Neural cell (in vitro differentiated cells): ENCODE measurements at regions not wholly inside any gene's neighbourhood (a gene's known extent, or its start where the extent isn't known, plus 50 kb on each side); places are given as distances from the start of the nearest gene placed in this dataset.

Experiments used
- H2AFZ ChIP-seq: fragments of 200-600, 300-800 bp; sonication (generic), shearing (Covaris generic); 2 replicates; pipeline ENCODE4 v1.6.0; 2014; ENCODE audit warnings: low read depth, mild to moderate bottlenecking, antibody characterized with exemption, low read length, moderate library complexity
- H3F3A ChIP-seq: fragments of 200-600 bp; shearing (Covaris generic); 2 replicates; pipeline ENCODE4 v1.6.1; 2016; ENCODE audit warnings: mild to moderate bottlenecking, moderate library complexity, mixed read lengths, antibody characterized with exemption, low read length; ENCODE audit not compliant: insufficient read depth, poor library complexity, severe bottlenecking
- H3K27ac ChIP-seq: fragments of 200-600, 300-800 bp; sonication (generic), shearing (Covaris generic); 2 replicates; pipeline ENCODE4 v1.5.1; 2014; ENCODE audit warnings: mild to moderate bottlenecking, low read length, moderate library complexity
- H3K27me3 ChIP-seq: fragments of 300-800, 200-600 bp; sonication (generic), shearing (Covaris generic); 2 replicates; pipeline ENCODE4 v1.6.0; 2014; ENCODE audit warnings: mild to moderate bottlenecking, low read depth, low read length, moderate library complexity; ENCODE audit not compliant: insufficient read depth
- H3K36me3 ChIP-seq: fragments of 300-800, 200-600 bp; sonication (generic), shearing (Covaris generic); 2 replicates; pipeline ENCODE4 v1.5.1; 2014; ENCODE audit warnings: mild to moderate bottlenecking, antibody characterized with exemption, low read length, moderate library complexity; ENCODE audit not compliant: insufficient read depth
- H3K4me2 ChIP-seq: fragments of 300-800, 200-600 bp; sonication (generic), shearing (Covaris generic); 2 replicates; pipeline ENCODE4 v1.6.0; 2014; ENCODE audit warnings: mild to moderate bottlenecking, low read length
- H3K4me3 ChIP-seq: fragments of 300-800, 200-600 bp; sonication (generic), shearing (Covaris generic); 2 replicates; pipeline ENCODE4 v1.5.1; 2014; ENCODE audit warnings: mild to moderate bottlenecking, low read length, moderate library complexity
- H3K79me2 ChIP-seq: fragments of 200-600 bp; shearing (Covaris generic); replicated peaks from 2 replicates; pipeline ENCODE4 v1.6.0; 2014; ENCODE audit warnings: mild to moderate bottlenecking, low read length, moderate library complexity; ENCODE audit not compliant: insufficient read depth
- H3K9ac ChIP-seq: fragments of 300-800, 200-600 bp; sonication (generic), shearing (Covaris generic); 2 replicates; pipeline ENCODE4 v1.6.1; 2016; ENCODE audit warnings: mild to moderate bottlenecking, low read length, mixed read lengths
- H3K9me2 ChIP-seq: fragments of 200-600 bp; shearing (Covaris generic); 2 replicates; pipeline ENCODE4 v1.6.1; 2016; ENCODE audit warnings: mild to moderate bottlenecking, low read length, mixed read lengths; ENCODE audit not compliant: insufficient read depth
- H3K9me3 ChIP-seq: fragments of 200-600, 300-800 bp; sonication (generic), shearing (Covaris generic); 2 replicates; pipeline ENCODE4 v1.6.1; 2016; ENCODE audit warnings: mild to moderate bottlenecking, mixed run types, low read length, moderate library complexity, mixed read lengths
- H4K20me1 ChIP-seq: fragments of 200-600 bp; shearing (Covaris generic); 2 replicates; pipeline ENCODE4 v1.6.1; 2016; ENCODE audit warnings: mild to moderate bottlenecking, mixed run types; ENCODE audit not compliant: insufficient read depth
- CTCF ChIP-seq: fragments of 450-650 bp; IDR thresholded peaks from 2 replicates; pipeline ENCODE4 v1.5.1; 2014; ENCODE audit warnings: antibody characterized with exemption, mild to moderate bottlenecking, moderate library complexity; ENCODE audit not compliant: poor library complexity, severe bottlenecking
- EP300 ChIP-seq: fragments of 450-650 bp; conservative IDR thresholded peaks from 2 replicates; pipeline ENCODE4 v1.6.1; 2014; ENCODE audit warnings: antibody characterized with exemption, mild to moderate bottlenecking, moderate library complexity; ENCODE audit not compliant: poor library complexity, severe bottlenecking
- EZH2 ChIP-seq: fragments of 200-600, 300-800 bp; shearing (Covaris generic), sonication (generic); IDR thresholded peaks from 2 replicates; pipeline ENCODE4 v1.6.1; 2014; ENCODE audit warnings: antibody characterized with exemption, low read length, borderline replicate concordance, mild to moderate bottlenecking; ENCODE audit not compliant: insufficient read depth, poor library complexity, severe bottlenecking
- MXI1 ChIP-seq: fragments of 450-650 bp; conservative IDR thresholded peaks from 2 replicates; pipeline ENCODE4 v1.6.1; 2014; ENCODE audit warnings: antibody characterized with exemption, mild to moderate bottlenecking; ENCODE audit not compliant: poor library complexity, severe bottlenecking
- POLR2AphosphoS5 ChIP-seq: IDR thresholded peaks from 2 replicates; pipeline ENCODE4 v1.6.1; 2012
- RAD21 ChIP-seq: fragments of 450-650 bp; conservative IDR thresholded peaks from 2 replicates; pipeline ENCODE4 v1.6.1; 2014; ENCODE audit warnings: antibody characterized with exemption, mild to moderate bottlenecking, moderate library complexity
- REST ChIP-seq: IDR thresholded peaks from 2 replicates; pipeline ENCODE4 v1.6.1; 2012; ENCODE audit warnings: borderline replicate concordance
- SMC3 ChIP-seq: fragments of 450-650 bp; conservative IDR thresholded peaks from 2 replicates; pipeline ENCODE4 v1.6.1; 2014; ENCODE audit warnings: antibody characterized with exemption, mild to moderate bottlenecking, moderate library complexity; ENCODE audit not compliant: poor library complexity
- TAF1 ChIP-seq: IDR thresholded peaks from 2 replicates; pipeline ENCODE4 v1.6.1; 2012; ENCODE audit warnings: low read depth

- Histone ChIP-seq H4K20me1 (no peaks in the 10 kb centered on the region), H3F3A (no peaks in the 10 kb centered on the region), H3K27me3 (no peaks in the 10 kb centered on the region), H3K36me3 (no peaks in the 10 kb centered on the region), H3K4me2 (no peak overlapping the region), H3K9ac (no peak overlapping the region), H3K27ac (no peak overlapping the region), H2AFZ (no peak overlapping the region), H3K9me2 (no peaks in the 10 kb centered on the region), H3K9me3 (no peaks in the 10 kb centered on the region), H3K4me3 (no peak overlapping the region), H3K79me2 (no peaks in the 10 kb centered on the region)
- TF ChIP-seq RAD21 (no peak), CTCF (no peak), EZH2 (no peak), POLR2AphosphoS5 (no peak), TAF1 (no peak), MXI1 (no peak), EP300 (no peak), REST (no peak), SMC3 (no peak)
Observed at GRCh38 chr7:124645704-124646103, 119.9 kb downstream of the GPR37 start.

- Histone ChIP-seq H3K36me3 (no peaks in the 10 kb centered on the region), H4K20me1 (no peaks in the 10 kb centered on the region), H3K4me2 (no peak overlapping the region), H3K4me3 (no peak overlapping the region), H3K27me3 (no peaks in the 10 kb centered on the region), H2AFZ (no peak overlapping the region), H3F3A (no peaks in the 10 kb centered on the region), H3K27ac (no peak overlapping the region), H3K9ac (no peak overlapping the region), H3K9me3 (no peaks in the 10 kb centered on the region), H3K79me2 (no peaks in the 10 kb centered on the region), H3K9me2 (no peaks in the 10 kb centered on the region)
- TF ChIP-seq EP300: no peak
- TF ChIP-seq EZH2: no peak
- TF ChIP-seq RAD21: no peak
- no peak for TF ChIP-seq TAF1
- TF ChIP-seq CTCF: no peak
- TF ChIP-seq MXI1: no peak
- TF ChIP-seq REST: no peak
- TF ChIP-seq SMC3: no peak
- no peak for TF ChIP-seq POLR2AphosphoS5
Observed at GRCh38 chr7:124643311-124643811, 122.2 kb downstream of the GPR37 start.
